SHP77 (cell line): ENCODE measurements at regions not wholly inside any gene's neighbourhood (a gene's known extent, or its start where the extent isn't known, plus 50 kb on each side); places are given as distances from the start of the nearest gene placed in this dataset.

Experiments
- DNase-seq, 2 experiments: peaks; one replicate each; lab custom pipeline; 2025; lab: John Stamatoyannopoulos, UW

- DNase-seq, result no peak
These were observed 372.4 kb downstream of the TGFB2 start for GRCh38 chr1:218717575-218717974.

- DNase-seq, result no peak
These were observed 373.1 kb downstream of the TGFB2 start for GRCh38 chr1:218718206-218718605.

GRCh38 chr1:218718977-218719376, 373.8 kb downstream of the TGFB2 start:
- DNase-seq, result no peak

- no peak for DNase-seq
These were observed 383.9 kb downstream of the TGFB2 start for GRCh38 chr1:218728898-218729565.

- no peak for DNase-seq
These were observed 390.4 kb downstream of the TGFB2 start for GRCh38 chr1:218735436-218736032.

GRCh38 chr1:218739426-218739825, 394.3 kb downstream of the TGFB2 start:
- DNase-seq, result peak in 1 of 2 experiments; percentile 18

- DNase-seq, result no peak
These were observed 396.7 kb downstream of the TGFB2 start for GRCh38 chr1:218741852-218742251.

GRCh38 chr1:218742467-218743262, 397.5 kb downstream of the TGFB2 start:
- DNase-seq, result no peak

- DNase-seq, result no peak
These were observed 398.8 kb downstream of the TGFB2 start for GRCh38 chr1:218743861-218744505.

- no peak for DNase-seq
These were observed 402.9 kb downstream of the TGFB2 start for GRCh38 chr1:218748071-218748470.

- no peak for DNase-seq
These were observed 405.3 kb downstream of the TGFB2 start for GRCh38 chr1:218750216-218750970.

GRCh38 chr1:218751208-218751948, 406.2 kb downstream of the TGFB2 start:
- no peak for DNase-seq

GRCh38 chr1:218752126-218752525, 407.0 kb downstream of the TGFB2 start:
- DNase-seq, result no peak

GRCh38 chr1:218754477-218754876, 409.3 kb downstream of the TGFB2 start:
- DNase-seq, result no peak

- DNase-seq, result no peak
These were observed 410.0 kb downstream of the TGFB2 start for GRCh38 chr1:218755128-218755527.

GRCh38 chr1:218759795-218760194, 413.9 kb upstream of the LYPLAL1 start:
- no peak for DNase-seq

GRCh38 chr1:218760601-218761570, 412.8 kb upstream of the LYPLAL1 start:
- DNase-seq, result no peak

GRCh38 chr1:218763538-218763937, 410.1 kb upstream of the LYPLAL1 start:
- DNase-seq, result no peak

GRCh38 chr1:218765753-218766152, 407.9 kb upstream of the LYPLAL1 start:
- DNase-seq, result no peak

GRCh38 chr1:218771931-218772330, 401.7 kb upstream of the LYPLAL1 start:
- no peak for DNase-seq
